ENCODE measurements at regions not wholly inside any gene's neighbourhood (a gene's known extent, or its start where the extent isn't known, plus 50 kb on each side); places are given as distances from the start of the nearest gene placed in this dataset.

- no peak for DNase-seq (ENCODE audit: low read depth)
Measured at GRCh38 chr13:99860745-99861144, 110.8 kb downstream of the ZIC5 start.

DNA sequence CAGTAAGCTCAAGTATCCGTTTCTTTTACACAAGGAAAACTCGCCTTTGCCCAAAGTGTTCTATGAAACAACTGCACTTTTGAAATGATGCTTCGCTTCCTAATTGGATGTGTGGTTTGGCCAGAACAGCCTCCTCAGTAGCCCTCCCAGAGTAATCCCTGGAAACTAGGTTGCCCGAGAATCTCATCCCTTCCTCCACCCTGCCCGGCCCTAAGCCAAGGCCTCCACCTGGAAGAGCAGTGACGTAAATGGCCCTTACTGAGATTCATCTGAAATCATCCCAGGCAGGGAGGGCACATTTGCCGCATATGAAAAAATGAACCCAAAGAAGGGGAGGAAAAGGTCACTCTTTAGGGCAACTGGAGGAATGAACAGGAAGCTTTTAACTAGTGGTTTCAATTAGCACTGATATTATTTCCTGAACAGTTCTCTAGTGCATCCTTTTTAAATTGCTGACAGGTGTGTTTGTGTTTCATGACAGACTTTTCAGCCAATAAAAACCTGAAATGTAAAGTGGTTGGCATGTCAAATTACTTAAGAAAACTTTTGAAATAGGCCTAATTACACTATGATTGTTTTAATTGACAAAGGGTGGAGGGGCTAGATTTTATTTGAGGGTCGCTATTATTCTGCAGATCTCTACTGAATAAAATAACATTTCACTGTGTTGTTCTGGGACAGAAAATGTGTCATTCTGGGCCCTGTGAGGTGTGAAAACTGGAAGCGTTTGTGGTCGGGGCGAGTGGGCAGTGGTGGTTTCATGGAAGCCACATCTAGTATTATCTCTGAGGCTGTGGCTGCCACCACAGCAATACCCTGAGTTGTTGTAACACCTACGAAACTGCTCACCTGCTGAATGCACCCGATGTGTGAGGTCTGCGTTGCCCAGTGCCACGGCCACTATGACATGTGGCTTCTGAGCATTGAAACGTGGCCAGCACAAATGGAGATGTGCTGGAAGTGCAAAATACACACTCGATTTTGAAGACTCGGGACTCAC is 112.1 kb downstream of the ZIC5 start:
- no peak for DNase-seq (ENCODE audit: low read depth)

- DNase-seq (ENCODE audit: low read depth) = no peak
Measured at GRCh38 chr13:99857738-99858137, 113.8 kb downstream of the ZIC5 start.

DNA sequence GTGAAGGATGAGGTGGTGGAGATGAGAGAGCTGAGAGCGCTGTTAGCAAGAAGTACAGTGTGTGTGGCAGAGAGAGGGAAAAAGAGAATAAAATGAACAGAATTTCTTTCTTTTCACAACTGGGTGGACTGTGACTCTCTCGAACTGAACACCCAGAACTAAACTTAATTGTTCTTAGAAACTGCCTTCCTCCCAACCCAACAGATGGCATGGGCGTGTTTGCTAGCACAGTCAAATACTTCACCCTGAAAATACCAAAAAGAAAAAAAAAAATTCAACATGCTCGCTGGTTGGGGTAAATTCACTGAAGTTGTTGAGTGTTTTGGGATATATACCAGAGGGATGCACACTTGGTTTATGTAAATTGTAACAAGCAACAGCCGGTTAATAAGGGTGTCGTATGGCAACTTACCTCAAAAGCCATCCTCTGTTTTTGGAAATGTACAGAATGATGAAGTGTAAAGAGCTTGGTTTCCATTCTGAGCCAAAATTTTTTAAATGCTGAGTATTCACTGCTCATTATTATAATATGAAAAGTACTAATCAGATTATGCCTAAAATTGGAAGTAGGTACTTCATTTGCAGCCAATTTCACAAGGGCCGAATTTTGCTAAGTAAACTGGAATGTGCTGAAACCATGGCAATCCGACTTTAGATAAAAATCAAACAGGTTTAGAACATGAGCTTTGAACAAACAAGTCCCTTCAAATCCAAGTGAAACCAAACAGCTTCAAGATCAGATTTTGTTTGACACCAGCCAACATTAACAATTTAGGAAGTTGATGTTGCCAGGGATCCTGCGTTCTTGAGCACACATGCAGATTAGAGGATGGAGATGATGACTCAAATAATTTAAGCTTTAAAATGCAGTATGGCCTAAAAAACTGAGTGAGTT is 115.8 kb downstream of the ZIC5 start:
- no peak for DNase-seq (ENCODE audit: low read depth)

GRCh38 chr13:99854366-99854765 is 117.2 kb downstream of the ZIC5 start:
- no peak for DNase-seq (ENCODE audit: low read depth)

DNA sequence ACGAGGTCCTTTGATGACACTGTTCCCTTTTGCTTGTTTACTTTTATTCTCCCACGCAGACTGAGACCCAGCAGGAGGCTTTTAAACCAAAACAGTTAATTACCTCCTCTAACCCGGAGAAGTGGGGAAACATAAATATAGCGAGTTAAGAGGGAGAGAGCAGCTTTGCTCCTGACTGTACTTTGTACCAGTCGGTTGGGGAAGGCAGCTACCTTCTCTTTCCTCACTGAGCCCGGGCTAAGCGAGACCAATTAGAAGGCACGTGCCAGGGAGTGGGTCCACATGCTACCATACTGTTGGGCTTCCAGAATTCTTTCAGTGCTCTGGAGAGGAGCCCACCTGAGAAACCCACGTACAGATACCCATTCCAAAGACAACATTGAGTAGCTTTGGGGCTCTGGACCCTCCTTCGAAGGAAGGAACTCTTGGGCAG is 124.2 kb downstream of the ZIC5 start:
- DNase-seq (ENCODE audit: low read depth) = no peak

GRCh38 chr13:99845161-99845874 is 126.2 kb downstream of the ZIC5 start:
- no peak for DNase-seq (ENCODE audit: low read depth)

- DNase-seq (ENCODE audit: low read depth) = no peak
Measured at GRCh38 chr13:99844421-99844820, 127.1 kb downstream of the ZIC5 start.

DNA sequence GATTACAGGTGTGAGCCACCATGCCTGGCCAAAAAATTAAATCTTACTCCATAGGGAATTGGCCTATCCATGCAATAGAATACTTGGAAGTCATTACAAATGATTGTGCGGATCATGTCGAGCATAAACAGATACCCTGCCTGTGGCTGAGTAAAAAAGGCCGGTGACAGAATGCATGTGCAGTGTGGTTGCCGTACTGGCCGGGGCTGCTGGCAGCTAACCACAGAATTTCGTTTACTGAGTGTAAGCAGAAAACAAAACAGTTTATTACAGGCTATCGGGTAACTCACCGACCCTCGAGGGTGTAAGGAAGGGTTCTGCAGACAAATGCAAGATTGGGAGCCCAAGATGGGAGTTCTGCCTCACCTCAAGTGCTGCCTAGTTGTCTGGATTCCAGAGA is 127.7 kb downstream of the ZIC5 start:
- DNase-seq (ENCODE audit: low read depth) = no peak

- no peak for DNase-seq (ENCODE audit: low read depth)
Measured at GRCh38 chr13:99842405-99842804, 129.2 kb downstream of the ZIC5 start.

DNA sequence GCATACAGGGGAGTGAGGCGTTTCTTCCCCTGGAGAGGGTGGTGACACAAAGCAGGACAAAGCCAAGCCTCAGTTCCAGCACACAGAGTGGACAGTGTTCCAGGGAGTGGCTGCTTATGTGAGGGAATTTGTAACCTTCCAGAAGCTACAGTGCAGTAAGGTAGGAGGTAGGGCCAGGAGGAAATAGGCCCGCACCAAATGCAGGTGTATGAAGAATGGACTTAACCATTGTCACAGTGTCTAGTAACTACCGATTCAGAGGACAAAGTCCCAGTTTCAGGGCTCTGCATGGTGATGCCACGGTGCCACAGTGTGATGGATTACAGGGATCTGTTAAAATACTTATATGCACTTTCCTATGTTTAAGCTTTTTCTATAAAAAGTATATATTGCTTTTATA is 135.3 kb downstream of the ZIC5 start:
- no peak for DNase-seq (ENCODE audit: low read depth)

DNA sequence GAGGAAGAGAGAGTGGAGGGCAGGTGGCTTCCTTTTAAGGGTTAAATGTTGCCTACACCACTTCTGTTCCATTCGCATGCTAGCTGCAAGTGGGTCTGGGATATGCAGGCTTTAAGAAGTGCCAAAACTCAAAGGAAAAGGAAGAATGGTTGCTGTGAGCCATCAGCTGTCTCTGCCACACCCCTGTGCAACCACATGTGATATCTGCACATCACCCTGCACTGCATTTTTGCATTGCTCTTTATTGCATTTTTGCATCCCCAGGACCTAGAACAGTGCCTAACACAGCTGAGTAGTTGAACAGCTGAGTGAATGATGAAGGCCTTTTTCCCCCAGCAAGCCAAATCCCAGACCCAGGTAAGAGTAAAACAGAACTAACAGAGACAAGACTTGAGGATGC is 136.1 kb downstream of the ZIC5 start:
- DNase-seq (ENCODE audit: low read depth) = no peak

GRCh38 chr13:99834246-99834645 is 137.3 kb downstream of the ZIC5 start:
- no peak for DNase-seq (ENCODE audit: low read depth)

GRCh38 chr13:99832347-99832746 is 139.2 kb downstream of the ZIC5 start:
- no peak for DNase-seq (ENCODE audit: low read depth)

GRCh38 chr13:99830931-99831330 is 140.6 kb downstream of the ZIC5 start:
- no peak for DNase-seq (ENCODE audit: low read depth)

DNA sequence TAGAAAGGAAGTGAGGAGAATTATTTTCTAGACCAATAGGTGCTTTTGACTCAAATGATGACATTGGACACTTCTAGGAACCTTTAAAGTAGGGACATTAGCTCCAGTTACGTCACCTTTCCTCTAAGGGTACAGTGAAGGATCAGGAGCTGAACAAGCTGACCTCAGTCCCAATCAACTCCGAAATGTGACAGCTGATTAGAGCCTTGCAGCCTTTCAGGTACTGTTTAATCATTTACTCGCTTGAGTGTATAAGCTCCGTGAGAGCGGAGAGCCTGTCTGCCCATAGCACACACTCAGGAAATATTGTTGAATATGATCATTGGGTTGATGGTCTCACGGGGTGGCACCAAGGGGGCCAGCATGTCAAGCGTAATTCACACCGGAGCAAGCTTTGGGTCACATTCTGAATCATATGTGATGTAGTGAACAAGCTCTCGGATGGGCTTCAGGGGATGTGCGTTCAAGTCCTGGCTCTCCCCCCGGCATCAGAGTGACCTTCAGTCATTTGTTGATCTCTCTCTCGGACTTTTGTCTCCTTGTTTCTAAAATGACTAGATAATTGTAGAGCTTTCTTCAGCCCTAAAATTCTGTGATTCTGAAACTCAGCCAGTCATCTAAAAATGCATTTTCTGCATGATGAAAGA is 141.9 kb downstream of the ZIC5 start:
- DNase-seq (ENCODE audit: low read depth) = no peak

- no peak for DNase-seq (ENCODE audit: low read depth)
Measured at GRCh38 chr13:99829161-99829560, 142.4 kb downstream of the ZIC5 start.

DNA sequence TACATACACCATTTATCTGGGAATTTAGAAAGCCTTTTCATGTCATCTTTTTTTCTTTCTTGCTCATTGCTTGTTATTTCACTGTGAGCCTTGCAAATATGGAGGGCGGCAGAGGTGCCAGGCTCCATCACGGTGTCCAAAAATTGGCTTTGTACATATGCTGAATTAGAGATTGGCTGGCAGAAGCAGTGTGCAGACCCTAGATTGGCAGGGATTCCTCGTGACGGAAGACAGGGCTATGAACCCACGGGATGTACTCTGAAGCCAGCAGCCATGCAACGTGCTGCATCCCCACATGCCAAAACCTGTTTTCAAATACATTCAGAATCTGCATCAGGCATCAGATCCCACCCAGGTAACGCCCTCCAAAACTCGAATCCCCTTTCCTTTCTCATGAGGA is 142.8 kb downstream of the ZIC5 start:
- no peak for DNase-seq (ENCODE audit: low read depth)

DNA sequence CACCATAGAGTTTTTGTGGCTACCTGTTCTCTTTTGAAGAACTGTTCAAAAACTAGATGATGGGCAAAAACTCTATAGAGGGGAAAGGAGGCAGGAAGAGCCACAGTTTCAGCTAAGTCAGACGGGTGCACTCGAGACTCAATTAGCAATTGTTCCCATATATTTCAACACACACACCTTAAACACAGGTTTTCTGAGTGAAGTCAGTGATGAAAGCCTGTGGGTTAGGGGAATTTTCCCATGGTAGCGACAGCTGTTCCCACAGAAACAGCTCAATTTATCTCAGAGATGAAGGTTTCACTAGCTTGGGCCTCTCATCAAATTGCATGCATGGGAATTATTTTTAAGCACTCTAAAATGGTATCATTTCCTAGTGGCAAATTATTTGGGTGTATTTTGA is 143.4 kb downstream of the ZIC5 start:
- DNase-seq (ENCODE audit: low read depth) = no peak

- DNase-seq (ENCODE audit: low read depth) = no peak
Measured at GRCh38 chr13:99827011-99827772, 144.4 kb downstream of the ZIC5 start.

DNA sequence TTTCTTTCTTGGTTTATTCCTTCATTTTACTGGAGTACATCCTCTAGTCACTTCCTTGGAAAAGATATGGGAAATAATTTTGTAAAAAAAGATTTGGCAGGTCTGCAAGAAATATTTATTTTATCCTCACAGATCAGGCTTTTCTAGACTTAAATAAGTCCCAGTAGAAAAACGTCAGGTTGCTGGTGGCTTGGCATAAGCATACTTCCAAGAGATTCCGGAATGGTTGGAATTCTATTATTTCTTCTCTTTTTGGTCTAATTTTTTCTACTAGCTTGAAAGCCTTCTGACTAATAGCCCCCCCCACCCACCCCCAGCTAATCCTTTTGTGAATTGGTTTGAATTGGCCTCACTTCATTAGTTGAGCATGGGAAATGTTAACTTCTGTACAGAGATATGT is 147.6 kb downstream of the ZIC5 start:
- DNase-seq (ENCODE audit: low read depth) = no peak

All from stimulated activated CD8-positive, alpha-beta memory T cell treated with anti-CD3 and anti-CD28 coated beads, Interleukin-12 subunit alpha, Interleukin-12 subunit beta, amount 100 ng/mL, for 1 hour (primary cell).